Gastroesophageal sphincter (tissue), 4 donors: ENCODE measurements at regions not wholly inside any gene's neighbourhood (a gene's known extent, or its start where the extent isn't known, plus 50 kb on each side); places are given as distances from the start of the nearest gene placed in this dataset.

Experiments used
- ATAC-seq: fragments of 150-250 bp; one replicate; pipeline ENCODE4 v1.9.1; 2016; ENCODE audit warnings: mild to moderate bottlenecking, moderate library complexity
- H3K27ac ChIP-seq, 4 donors: fragments of 200-600 bp; sonication (generic) in 3 of 4; 1 replicate in 3 of 4; 2 replicates in 1 of 4; pipeline ENCODE4 v1.5.1; 2016 to 2019
- H3K27me3 ChIP-seq: fragments of 200-600 bp; sonication (generic); one replicate; pipeline ENCODE4 v1.5.1; 2019
- H3K36me3 ChIP-seq, 2 donors: fragments of 200-600 bp; sonication (generic); one replicate each; pipeline ENCODE4 v1.5.1; 2019; ENCODE audit warnings: control low read depth in 1 of 2
- H3K4me1 ChIP-seq, 3 donors: fragments of 200-600 bp; sonication (generic); 1 replicate in 2 of 3; 2 replicates in 1 of 3; pipeline ENCODE4 v1.5.1; 2016 to 2019; ENCODE audit warnings: control low read depth in 2 of 3
- H3K4me3 ChIP-seq, 2 donors: fragments of 200-600 bp; sonication (generic); one replicate each; pipeline ENCODE4 v1.5.1; 2019; ENCODE audit warnings: mild to moderate bottlenecking in 1 of 2, moderate library complexity in 1 of 2
- H3K9me3 ChIP-seq, 3 donors: fragments of 200-600 bp; sonication (generic); one replicate each; pipeline ENCODE4 v1.5.1; 2017 to 2019; ENCODE audit warnings: control low read depth in 2 of 3
- EP300 ChIP-seq: sonication (generic); formaldehyde crosslinking; IDR thresholded peaks from one replicate; pipeline ENCODE4 v1.6.1; 2017; ENCODE audit warnings: antibody characterized with exemption, mild to moderate bottlenecking
- POLR2A ChIP-seq, 2 donors: fragments of 450-650 bp; IDR thresholded peaks; one replicate each; pipeline ENCODE4 v1.6.1; 2017; ENCODE audit warnings: antibody characterized with exemption in 2 of 2, mild to moderate bottlenecking in 2 of 2, moderate library complexity in 1 of 2
- POLR2AphosphoS5 ChIP-seq: sonication (generic); formaldehyde crosslinking; IDR thresholded peaks from one replicate; pipeline ENCODE4 v1.6.1; 2017; ENCODE audit warnings: antibody characterized with exemption
- WGBS, 2 donors: methylation state at CpG; one replicate each; pipeline ENCODE4 v1.1.5; 2018; ENCODE audit warnings: low coverage in 1 of 2; 5-methylcytosine and 5-hydroxymethylcytosine counted together
- TF ChIP-seq, protein P1 (sequence below), 4 experiments: fragments of 200-600 bp in 2 of 4; fragments of 450-650 bp in 2 of 4; sonication (generic) in 1 of 4; IDR thresholded peaks; one replicate each; pipeline ENCODE4 v1.5.1; 2017 to 2019; ENCODE audit warnings: antibody characterized with exemption in 4 of 4, mild to moderate bottlenecking in 2 of 4, moderate library complexity in 2 of 4

- no peak for ATAC-seq
- 82 to 92% methylated on average over 4 of the region's 4 CpGs for WGBS, 2 donors
- no peak overlapping the region for H3K4me3 ChIP-seq
- H3K27me3 ChIP-seq = no peaks in the 10 kb centered on the region
- TF ChIP-seq POLR2AphosphoS5 (no peak), EP300 (no peak), POLR2A (IDR thresholded peaks at IDR 0.05) (no peak)
- TF ChIP-seq, protein P1, sequence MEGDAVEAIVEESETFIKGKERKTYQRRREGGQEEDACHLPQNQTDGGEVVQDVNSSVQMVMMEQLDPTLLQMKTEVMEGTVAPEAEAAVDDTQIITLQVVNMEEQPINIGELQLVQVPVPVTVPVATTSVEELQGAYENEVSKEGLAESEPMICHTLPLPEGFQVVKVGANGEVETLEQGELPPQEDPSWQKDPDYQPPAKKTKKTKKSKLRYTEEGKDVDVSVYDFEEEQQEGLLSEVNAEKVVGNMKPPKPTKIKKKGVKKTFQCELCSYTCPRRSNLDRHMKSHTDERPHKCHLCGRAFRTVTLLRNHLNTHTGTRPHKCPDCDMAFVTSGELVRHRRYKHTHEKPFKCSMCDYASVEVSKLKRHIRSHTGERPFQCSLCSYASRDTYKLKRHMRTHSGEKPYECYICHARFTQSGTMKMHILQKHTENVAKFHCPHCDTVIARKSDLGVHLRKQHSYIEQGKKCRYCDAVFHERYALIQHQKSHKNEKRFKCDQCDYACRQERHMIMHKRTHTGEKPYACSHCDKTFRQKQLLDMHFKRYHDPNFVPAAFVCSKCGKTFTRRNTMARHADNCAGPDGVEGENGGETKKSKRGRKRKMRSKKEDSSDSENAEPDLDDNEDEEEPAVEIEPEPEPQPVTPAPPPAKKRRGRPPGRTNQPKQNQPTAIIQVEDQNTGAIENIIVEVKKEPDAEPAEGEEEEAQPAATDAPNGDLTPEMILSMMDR (IDR thresholded peaks at IDR 0.05) = no peak
- H3K27ac ChIP-seq = no peak overlapping the region
- H3K9me3 ChIP-seq = no peaks in the 10 kb centered on the region
- no peaks in the 10 kb centered on the region for H3K36me3 ChIP-seq
- no peaks in the 10 kb centered on the region for H3K4me1 ChIP-seq
Measured at GRCh38 chr3:40923143-40923542, 276.2 kb upstream of the CTNNB1 start.

DNA sequence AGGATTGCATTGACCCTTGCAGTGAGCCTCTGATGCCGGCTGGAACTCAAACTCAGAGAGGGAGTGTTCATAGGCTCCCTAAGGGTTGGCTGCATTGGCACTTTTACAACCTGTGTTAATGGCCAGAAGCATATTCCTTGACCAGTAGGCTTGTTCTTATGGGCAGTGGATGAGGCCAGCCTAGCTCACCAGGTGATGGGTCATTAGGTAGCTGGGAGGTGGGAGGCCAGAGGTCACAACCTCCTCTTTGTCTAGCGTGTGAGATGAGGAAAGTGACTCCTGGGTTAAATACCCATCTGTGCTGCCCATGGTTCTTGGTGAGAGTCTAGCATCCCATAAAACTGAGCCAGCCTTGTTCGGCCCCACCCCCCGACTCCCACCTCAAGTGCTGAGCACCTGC lies 275.7 kb upstream of the CTNNB1 start:
- H3K4me1 ChIP-seq = no peaks in the 10 kb centered on the region
- H3K27me3 ChIP-seq = no peaks in the 10 kb centered on the region
- WGBS, 2 donors = 100% methylated on average over 1 of the region's 4 CpGs; no CpG with 5 or more reads in 1 of the 2 donors
- TF ChIP-seq POLR2A (IDR thresholded peaks at IDR 0.05) (no peak), EP300 (no peak), POLR2AphosphoS5 (no peak)
- TF ChIP-seq, protein P1 (IDR thresholded peaks at IDR 0.05) = no peak
- no peak overlapping the region for H3K4me3 ChIP-seq
- ATAC-seq = no peak
- H3K9me3 ChIP-seq = no peaks in the 10 kb centered on the region
- no peak overlapping the region for H3K27ac ChIP-seq
- no peaks in the 10 kb centered on the region for H3K36me3 ChIP-seq

- H3K27me3 ChIP-seq = no peaks in the 10 kb centered on the region
- no peak overlapping the region for H3K4me3 ChIP-seq
- no peaks in the 10 kb centered on the region for H3K9me3 ChIP-seq
- TF ChIP-seq POLR2AphosphoS5 = no peak
- no peak for TF ChIP-seq POLR2A (IDR thresholded peaks at IDR 0.05)
- TF ChIP-seq, protein P1 (IDR thresholded peaks at IDR 0.05) = no peak
- no peak for TF ChIP-seq EP300
- WGBS, 2 donors = 41 to 66% methylated on average over 2 to 3 of the region's 3 CpGs
- H3K4me1 ChIP-seq = no peaks in the 10 kb centered on the region
- no peaks in the 10 kb centered on the region for H3K36me3 ChIP-seq
- no peak for ATAC-seq
- no peak overlapping the region for H3K27ac ChIP-seq
Measured at GRCh38 chr3:40924559-40925141, 274.7 kb upstream of the CTNNB1 start.

- WGBS, 2 donors = 62 to 72% methylated on average over 3 of the region's 3 CpGs
- no peak for ATAC-seq
- no peak overlapping the region for H3K4me3 ChIP-seq
- no peak overlapping the region for H3K27ac ChIP-seq
- TF ChIP-seq POLR2A (IDR thresholded peaks at IDR 0.05) = no peak
- TF ChIP-seq POLR2AphosphoS5 = no peak
- TF ChIP-seq EP300 = no peak
- TF ChIP-seq, protein P1 (IDR thresholded peaks at IDR 0.05) = no peak
- H3K27me3 ChIP-seq = no peaks in the 10 kb centered on the region
- no peaks in the 10 kb centered on the region for H3K4me1 ChIP-seq
- H3K36me3 ChIP-seq = no peaks in the 10 kb centered on the region
- H3K9me3 ChIP-seq = no peaks in the 10 kb centered on the region
Measured at GRCh38 chr3:40925231-40925630, 274.1 kb upstream of the CTNNB1 start.

- no peak overlapping the region for H3K27ac ChIP-seq
- no peak for ATAC-seq
Measured at GRCh38 chr3:40930131-40930538, 269.2 kb upstream of the CTNNB1 start.

More at GRCh38 chr3:40930131-40930538, 269.2 kb upstream of the CTNNB1 start:
- no peaks in the 10 kb centered on the region for H3K27me3 ChIP-seq
- peaks cover 0 to 20% (median 0%) of the 10 kb centered on the region in 3 donors for H3K9me3 ChIP-seq
- no peaks in the 10 kb centered on the region for H3K36me3 ChIP-seq
- no peak overlapping the region for H3K4me3 ChIP-seq
- no peaks in the 10 kb centered on the region for H3K4me1 ChIP-seq
- TF ChIP-seq EP300 (no peak), POLR2AphosphoS5 (no peak), POLR2A (IDR thresholded peaks at IDR 0.05) (no peak)
- TF ChIP-seq, protein P1 (IDR thresholded peaks at IDR 0.05) = no peak
